ENCODE measurements at regions not wholly inside any gene's neighbourhood (a gene's known extent, or its start where the extent isn't known, plus 50 kb on each side); places are given as distances from the start of the nearest gene placed in this dataset.

GRCh38 chr15:93308026-93308690 is 219.1 kb upstream of the RGMA start:
- no peak for TF ChIP-seq CTCF (IDR thresholded peaks at IDR 0.05; ENCODE audit: low read depth, low read length)
- in situ Hi-C loops (cut with HindIII; ENCODE audit: low sequenced_read_pairs), result no loop called here
- DNase-seq (ENCODE audit: low read depth, low spot score), result no peak
- H3K4me3 ChIP-seq (ENCODE audit: low read depth, low read length), result no peak overlapping the region

DNA sequence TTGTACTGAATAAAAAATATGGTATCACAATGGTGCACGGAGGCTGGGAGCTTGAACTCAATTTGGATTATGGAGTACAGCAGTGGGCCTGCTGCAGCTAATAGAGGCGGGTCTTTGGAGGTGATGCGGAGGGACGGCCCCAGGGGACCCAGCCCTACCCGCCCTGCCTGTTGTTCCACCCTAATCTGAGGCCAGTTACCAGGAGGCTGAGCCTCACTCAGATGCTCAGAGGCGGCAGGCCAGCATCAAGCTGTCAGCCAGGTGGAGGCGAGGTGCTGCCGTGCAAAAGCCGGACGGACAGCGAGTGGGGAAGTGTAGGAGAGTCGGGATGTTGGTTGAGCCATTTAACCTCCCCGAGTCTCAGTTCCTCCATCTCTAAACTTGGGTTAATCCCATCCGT is 218.5 kb upstream of the RGMA start:
- no peak overlapping the region for H3K4me3 ChIP-seq (ENCODE audit: low read depth, low read length)
- DNase-seq (ENCODE audit: low read depth, low spot score), result no peak
- in situ Hi-C loops (cut with HindIII; ENCODE audit: low sequenced_read_pairs), result no loop called here
- no peak for TF ChIP-seq CTCF (IDR thresholded peaks at IDR 0.05; ENCODE audit: low read depth, low read length)

GRCh38 chr15:93305306-93305705 is 216.3 kb upstream of the RGMA start:
- in situ Hi-C loops (cut with HindIII; ENCODE audit: low sequenced_read_pairs), result no loop called here
- TF ChIP-seq CTCF (IDR thresholded peaks at IDR 0.05; ENCODE audit: low read depth, low read length), result no peak
- DNase-seq (ENCODE audit: low read depth, low spot score), result no peak
- H3K4me3 ChIP-seq (ENCODE audit: low read depth, low read length), result no peak overlapping the region

- in situ Hi-C loops (cut with HindIII; ENCODE audit: low sequenced_read_pairs), result no loop called here
- no peak for DNase-seq (ENCODE audit: low read depth, low spot score)
- TF ChIP-seq CTCF (IDR thresholded peaks at IDR 0.05; ENCODE audit: low read depth, low read length), result no peak
- H3K4me3 ChIP-seq (ENCODE audit: low read depth, low read length), result no peak overlapping the region
Observed at GRCh38 chr15:93302080-93302765, 213.2 kb upstream of the RGMA start.

GRCh38 chr15:93300796-93301195 is 211.8 kb upstream of the RGMA start:
- in situ Hi-C loops (cut with HindIII; ENCODE audit: low sequenced_read_pairs), result no loop called here
- no peak for TF ChIP-seq CTCF (IDR thresholded peaks at IDR 0.05; ENCODE audit: low read depth, low read length)
- no peak for DNase-seq (ENCODE audit: low read depth, low spot score)
- no peak overlapping the region for H3K4me3 ChIP-seq (ENCODE audit: low read depth, low read length)

GRCh38 chr15:93299675-93300074 is 210.7 kb upstream of the RGMA start:
- in situ Hi-C loops (cut with HindIII; ENCODE audit: low sequenced_read_pairs), result no loop called here
- no peak for TF ChIP-seq CTCF (IDR thresholded peaks at IDR 0.05; ENCODE audit: low read depth, low read length)

More at GRCh38 chr15:93299675-93300074, 210.7 kb upstream of the RGMA start:
- no peak overlapping the region for H3K4me3 ChIP-seq (ENCODE audit: low read depth, low read length)
- no peak for DNase-seq (ENCODE audit: low read depth, low spot score)
